Activated effector memory CD4-positive, alpha-beta T cell treated with anti-CD3 and anti-CD28 coated beads, Interleukin-2, amount 50 U/mL, for 16 hours (primary cell): ENCODE measurements at regions not wholly inside any gene's neighbourhood (a gene's known extent, or its start where the extent isn't known, plus 50 kb on each side); places are given as distances from the start of the nearest gene placed in this dataset.

Experiments
- DNase-seq: peaks from one replicate; pipeline ENCODE4 v3.0.0-alpha.2; 2020

DNA sequence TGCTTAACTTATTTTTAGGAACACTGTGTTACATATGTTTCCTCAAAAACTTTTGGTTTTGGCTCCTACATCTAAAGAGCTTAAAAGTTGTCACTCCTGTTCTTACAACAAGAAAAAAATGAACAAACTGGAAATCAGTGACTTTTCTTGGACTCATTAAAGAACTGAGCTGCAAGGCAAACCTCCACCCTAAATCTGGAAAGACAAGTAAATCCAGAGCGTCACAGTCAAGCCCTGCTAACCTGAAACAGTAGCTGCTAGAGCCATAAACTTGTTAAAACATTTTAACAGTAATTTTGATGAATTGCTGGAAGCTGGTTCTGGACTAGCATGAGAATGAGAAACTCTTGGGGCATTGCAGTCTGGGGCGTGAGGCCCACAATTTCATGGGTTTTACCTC, 350.5 kb upstream of the COL8A1 start:
- no peak for DNase-seq

DNA sequence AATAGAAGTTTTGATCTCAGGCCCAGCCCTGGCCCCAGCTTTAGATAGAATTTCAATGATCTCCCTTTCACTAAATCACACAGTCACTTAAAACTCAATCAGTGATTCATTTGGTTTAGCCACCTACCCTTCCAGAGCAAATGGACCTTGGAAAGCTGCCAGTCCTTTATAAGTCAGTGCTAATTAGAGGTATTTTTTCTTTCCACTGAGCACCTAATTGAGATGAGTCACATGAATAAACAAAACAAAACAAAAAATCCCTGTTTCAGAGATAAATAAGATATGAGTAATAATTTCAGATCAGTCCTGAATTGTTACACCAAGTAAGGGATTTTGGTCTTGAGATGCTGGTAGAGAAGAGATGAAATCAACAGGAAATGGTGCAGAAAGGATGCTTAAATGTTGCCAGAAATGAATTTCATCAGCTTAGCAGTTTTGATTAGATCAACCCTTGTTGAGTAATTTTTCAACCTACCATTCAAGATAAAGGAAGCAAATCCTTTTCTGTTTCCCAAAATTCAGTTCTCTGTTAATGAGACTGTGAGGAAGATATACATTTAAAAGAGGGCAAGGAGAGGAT, 352.0 kb upstream of the COL8A1 start:
- DNase-seq: no peak

DNA sequence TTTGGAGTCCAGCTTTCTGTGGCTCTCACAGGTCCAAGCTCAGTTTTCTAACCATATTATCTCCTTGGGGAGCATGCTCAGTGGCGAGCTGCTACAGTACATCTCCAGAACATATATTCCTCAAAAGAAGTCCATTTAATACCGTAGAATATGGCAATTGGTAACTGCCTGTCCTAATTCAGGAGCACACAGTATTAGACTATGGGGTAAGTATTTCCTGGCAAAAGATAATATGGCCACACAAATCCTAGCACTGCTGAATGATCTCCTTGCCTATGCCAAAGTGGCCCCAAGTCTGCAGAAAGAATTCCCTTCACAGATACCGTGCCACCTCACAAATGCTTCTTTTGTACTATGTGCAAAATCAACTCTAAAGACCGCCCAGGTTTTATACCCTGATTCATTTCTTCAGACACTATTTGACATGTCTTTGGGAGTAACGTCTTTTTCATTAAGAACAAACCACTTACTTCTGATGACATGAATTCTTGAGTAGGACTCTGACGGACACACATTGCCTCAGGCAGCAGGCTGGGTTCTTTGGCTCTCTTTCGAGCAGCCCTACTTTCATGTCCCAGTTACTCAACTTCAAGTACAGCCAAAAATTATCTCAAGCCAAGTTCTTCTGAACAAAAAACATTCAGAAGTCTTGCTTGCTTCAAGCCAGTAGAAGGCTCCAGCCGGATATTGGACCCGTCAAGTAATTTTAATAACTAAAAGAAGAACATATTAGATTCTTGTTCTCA, 368.3 kb upstream of the DCBLD2 start:
- no peak for DNase-seq

- DNase-seq: no peak
Observed at GRCh38 chr3:99256788-99257187, 355.3 kb upstream of the DCBLD2 start.

GRCh38 chr3:99253963-99254355, 352.5 kb upstream of the DCBLD2 start:
- no peak for DNase-seq

DNA sequence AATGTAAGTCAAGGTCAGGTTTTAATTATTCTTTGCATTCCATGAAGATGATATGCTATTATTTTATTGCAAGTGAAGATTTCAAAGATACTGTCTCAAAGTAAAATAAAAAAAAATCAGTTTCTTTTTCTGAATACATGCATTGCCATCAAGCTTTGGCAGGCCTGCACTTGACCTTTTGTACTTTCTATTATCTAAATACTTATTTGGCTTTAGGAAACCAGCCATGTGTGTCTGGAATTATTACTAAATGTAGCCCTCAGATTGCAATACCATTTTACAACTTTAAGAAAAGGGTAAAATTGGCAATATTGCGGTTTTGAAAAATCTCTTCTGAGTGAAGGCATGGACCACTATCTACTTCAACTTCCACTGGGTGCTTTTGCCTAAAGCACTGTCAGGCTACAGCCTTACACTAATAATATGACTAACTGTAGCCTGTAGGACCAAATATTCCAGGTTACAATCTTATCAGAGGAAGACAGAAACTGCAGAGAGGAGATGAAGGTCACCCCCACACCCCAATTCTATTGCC, 349.4 kb upstream of the DCBLD2 start:
- no peak for DNase-seq

- DNase-seq: no peak
Observed at GRCh38 chr3:99250272-99250671, 348.8 kb upstream of the DCBLD2 start.

GRCh38 chr3:99249627-99250026, 348.1 kb upstream of the DCBLD2 start:
- DNase-seq: no peak

- no peak for DNase-seq
Observed at GRCh38 chr3:99248913-99249312, 347.4 kb upstream of the DCBLD2 start.

DNA sequence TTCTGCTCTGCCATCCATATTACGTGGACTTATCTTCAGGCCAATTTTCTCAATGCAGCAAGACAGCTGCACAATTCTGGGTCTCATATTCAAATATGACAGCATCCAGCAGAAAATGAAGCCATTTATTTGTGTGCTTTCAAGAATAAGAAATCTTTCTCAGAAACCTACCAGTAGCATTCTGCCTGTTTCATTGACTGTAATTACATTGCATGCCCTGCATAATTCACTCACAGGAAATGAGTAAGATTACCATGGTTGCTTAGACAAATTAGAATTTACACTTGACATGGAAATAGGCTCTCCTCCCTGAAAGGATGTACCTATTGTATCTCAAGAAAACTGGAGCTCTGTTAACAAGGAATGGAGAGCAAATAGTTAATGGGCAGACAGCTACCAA, 346.6 kb upstream of the DCBLD2 start:
- DNase-seq: no peak

DNA sequence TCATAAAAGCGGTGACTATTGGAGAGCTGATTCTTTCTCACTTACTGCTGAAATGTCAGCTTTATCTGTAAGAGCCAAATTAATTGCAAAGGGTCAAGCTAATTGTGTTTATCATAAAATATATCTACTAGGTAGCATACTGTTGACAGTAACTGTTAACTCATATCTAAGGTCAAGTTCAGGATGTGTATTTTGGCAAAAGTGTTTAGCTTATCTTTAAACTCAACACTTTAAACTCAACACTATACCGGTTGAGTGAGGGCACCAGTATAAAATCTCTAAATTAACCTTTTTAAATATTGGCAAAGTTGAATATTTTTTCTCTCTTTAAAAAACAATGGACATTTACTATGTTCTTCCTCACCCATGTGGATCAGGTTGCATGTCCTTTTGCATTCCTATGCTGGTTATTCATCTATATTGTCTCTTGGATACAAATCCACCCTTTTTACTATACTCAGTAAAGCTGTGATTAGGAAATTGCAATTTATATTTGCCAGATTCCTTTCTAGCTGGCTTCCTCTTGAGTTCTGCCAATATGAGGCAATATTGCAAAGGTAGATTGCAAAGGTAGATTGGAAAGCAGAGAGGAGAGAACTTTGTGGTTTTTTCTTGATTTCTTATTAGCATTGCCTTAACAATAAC, 344.6 kb upstream of the DCBLD2 start:
- DNase-seq: no peak

GRCh38 chr3:99242271-99242670, 340.8 kb upstream of the DCBLD2 start:
- no peak for DNase-seq

- DNase-seq: no peak
Observed at GRCh38 chr3:99240700-99241099, 339.2 kb upstream of the DCBLD2 start.

DNA sequence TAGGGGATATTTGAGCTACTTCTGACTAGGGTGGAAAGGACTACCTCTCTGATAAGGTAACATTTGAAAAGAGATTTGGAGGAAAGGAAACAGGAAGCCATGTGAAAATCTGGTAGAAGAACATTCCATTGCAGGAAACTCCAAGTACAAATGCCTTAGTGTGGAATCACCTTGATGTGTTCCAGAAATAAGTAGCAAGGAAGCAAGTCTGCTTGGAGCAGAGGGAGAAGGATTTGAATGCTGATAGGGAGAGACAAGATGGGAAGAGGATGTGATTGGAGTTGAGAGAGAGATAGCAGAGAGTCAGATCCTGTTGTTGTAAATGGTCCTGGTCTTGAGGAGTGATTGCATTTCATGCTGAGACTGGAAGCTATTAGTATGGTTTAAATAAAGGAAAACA, 335.1 kb upstream of the DCBLD2 start:
- no peak for DNase-seq

DNA sequence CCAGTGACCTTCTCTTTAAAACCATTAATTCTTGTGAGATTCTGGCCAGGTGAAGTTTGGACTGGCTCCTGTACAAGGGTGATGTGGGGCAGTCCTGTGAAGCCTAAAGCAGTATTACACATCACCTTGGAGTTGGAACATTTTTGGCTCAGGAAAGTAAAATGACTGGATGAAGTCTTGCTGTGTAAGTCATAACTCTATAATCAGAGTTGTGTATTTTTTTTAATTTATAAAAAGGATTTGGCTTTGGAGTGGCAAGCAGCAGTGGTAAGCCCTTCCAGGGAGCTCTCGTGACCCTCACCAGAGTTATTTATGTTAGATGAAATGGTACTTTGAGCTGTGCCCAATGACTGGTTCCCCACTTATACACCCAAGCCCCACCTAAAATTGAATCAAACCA, 331.2 kb upstream of the DCBLD2 start:
- DNase-seq: no peak

- DNase-seq: no peak
Observed at GRCh38 chr3:99218468-99218867, 317.0 kb upstream of the DCBLD2 start.

GRCh38 chr3:99212969-99213368, 311.5 kb upstream of the DCBLD2 start:
- DNase-seq: no peak

- no peak for DNase-seq
Observed at GRCh38 chr3:99211309-99211708, 309.8 kb upstream of the DCBLD2 start.

GRCh38 chr3:99199021-99199420, 297.5 kb upstream of the DCBLD2 start:
- DNase-seq: no peak

DNA sequence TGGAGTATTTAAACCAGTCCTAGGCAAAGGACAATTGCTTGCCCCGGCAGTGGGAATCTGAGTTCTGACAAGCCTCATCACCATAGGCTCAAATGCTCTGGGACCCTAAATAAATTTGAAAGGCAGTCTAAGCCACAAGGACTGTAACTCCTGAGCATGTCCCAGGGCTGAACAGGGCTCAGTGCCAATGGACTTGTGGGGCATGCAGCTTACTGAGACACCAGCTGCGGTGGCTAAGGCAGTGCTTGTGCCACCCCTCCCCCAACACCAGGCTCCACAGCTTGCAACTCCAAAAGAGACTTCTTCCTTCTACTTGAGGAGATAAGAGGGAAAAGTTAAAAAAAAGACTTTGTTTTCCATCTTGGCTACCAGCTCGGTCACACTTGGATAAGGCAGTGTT, 289.7 kb upstream of the DCBLD2 start:
- DNase-seq: no peak

GRCh38 chr3:99188936-99189335, 287.4 kb upstream of the DCBLD2 start:
- no peak for DNase-seq

DNA sequence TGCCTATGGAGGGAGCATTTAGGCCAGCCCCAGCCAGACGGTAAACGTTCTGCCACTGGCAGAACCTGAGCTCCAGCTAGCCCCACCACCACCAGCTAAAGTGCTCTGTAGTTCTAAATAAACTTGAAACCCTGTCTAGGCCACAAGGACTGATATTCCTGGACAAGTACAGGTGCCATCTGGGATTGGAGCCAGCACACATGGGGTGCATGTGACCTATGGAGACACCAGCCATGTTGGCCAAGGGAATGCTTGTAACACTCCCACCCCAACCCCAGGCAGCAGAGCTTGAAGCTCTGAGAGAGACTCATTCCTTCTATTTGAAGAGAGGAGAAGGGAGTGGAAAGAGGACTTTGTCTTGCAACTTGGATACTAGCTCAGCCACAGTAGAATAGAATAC, 284.5 kb upstream of the DCBLD2 start:
- DNase-seq: no peak

DNA sequence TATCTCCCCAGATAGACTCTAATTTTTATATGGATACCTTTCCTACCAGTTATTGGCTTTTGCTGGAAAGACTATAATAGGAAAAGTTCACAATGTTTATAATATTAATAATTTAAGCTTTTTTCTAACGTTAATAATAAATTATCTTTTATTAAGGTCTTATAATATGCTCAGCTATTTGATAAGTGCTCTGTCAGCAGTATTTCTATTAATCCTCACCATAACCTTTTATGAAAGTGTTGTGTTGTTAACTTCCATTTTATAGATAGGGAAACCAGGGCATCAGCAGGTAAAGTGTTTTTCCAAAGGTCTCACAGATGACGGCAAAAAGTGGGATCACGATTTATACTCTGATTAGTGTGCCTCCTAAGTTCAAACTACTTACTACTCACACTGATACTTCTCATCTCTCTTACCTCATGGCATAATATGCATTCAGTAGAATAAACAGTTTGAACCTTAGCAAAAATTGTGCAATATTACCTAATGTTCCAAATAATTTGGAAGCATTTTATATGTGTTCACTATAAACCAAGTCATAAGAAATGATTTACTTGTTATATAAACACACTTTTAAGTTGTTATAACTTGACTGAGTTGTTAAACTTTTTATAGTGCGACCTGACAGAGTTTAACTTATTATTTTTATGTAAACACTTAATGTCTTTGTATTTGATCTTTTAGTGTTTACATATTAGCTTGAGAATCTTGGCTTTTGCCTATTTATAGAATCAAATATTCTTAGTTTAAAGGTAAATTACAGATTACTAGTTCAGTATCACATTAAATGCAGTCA, 274.9 kb upstream of the DCBLD2 start:
- no peak for DNase-seq
